GM12878 (cell line): ENCODE measurements at regions not wholly inside any gene's neighbourhood (a gene's known extent, or its start where the extent isn't known, plus 50 kb on each side); places are given as distances from the start of the nearest gene placed in this dataset.

Source experiments
- ATAC-seq: fragments of 200-7000 bp; cut with Tn5 transposase; 3 replicates; pipeline ENCODE4 v1.9.1; 2020; ENCODE audit warnings: mild to moderate bottlenecking, moderate library complexity
- BruUV-seq: library from RNA; stranded (reverse); fragments of 400-500 nt; replicated peaks from 2 replicates; lab custom pipeline; 2021; lab: Mats Ljungman, UMichigan
- CTCF ChIA-PET: fragments of 300-600 bp; sonication (Branson Sonifier 250); formaldehyde crosslinking; extraction: SDS; loops from one replicate; lab custom pipeline; 2021; ENCODE audit warnings: inconsistent platforms; lab: Yijun Ruan, JAX
- POLR2A ChIA-PET: fragments of 350-600 bp; formaldehyde crosslinking; extraction: SDS; loops from one replicate; lab custom pipeline; 2021; ENCODE audit warnings: inconsistent platforms; lab: Charles Lee
- RAD21 ChIA-PET: fragments of 300-600 bp; sonication (Branson Sonifier 250); formaldehyde crosslinking; loops from one replicate; lab custom pipeline; 2023; ENCODE audit warnings: antibody characterized with exemption; ENCODE audit not compliant: unreplicated experiment; lab: Charles Lee
- SMC1A ChIA-PET: fragments of 300-600 bp; sonication (Branson Sonifier 250); formaldehyde crosslinking; loops from one replicate; lab custom pipeline; 2023; ENCODE audit not compliant: unreplicated experiment, uncharacterized antibody; lab: Charles Lee
- DNase-seq: peaks from one replicate; pipeline ENCODE4 v3.0.0-alpha.2; 2011; ENCODE audit warnings: low read depth, low spot score
- FAIRE-seq: peaks from 3 replicates; lab custom pipeline; 2011; peaks lifted over from hg19 to GRCh38; lab: Jason Lieb, UNC
- H2AFZ ChIP-seq: 2 replicates; pipeline ENCODE4 v1.6.0; 2011; ENCODE audit warnings: low read depth, low read length, control low read depth; ENCODE audit not compliant: control insufficient read depth
- H3K27ac ChIP-seq: 2 replicates; pipeline ENCODE4 v1.5.1; 2011; ENCODE audit warnings: control low read depth; ENCODE audit not compliant: control insufficient read depth, insufficient read depth
- H3K27me3 ChIP-seq, 2 experiments: replicated peaks in 1 of 2; 2 replicates each; pipeline versions ENCODE4 v1.6.0 to v1.6.1; 2011; ENCODE audit warnings: low read length in 1 of 2; ENCODE audit not compliant: control insufficient read depth in 2 of 2, insufficient read depth in 2 of 2
- H3K36me3 ChIP-seq, 2 experiments: 2 replicates each; pipeline ENCODE4 v1.5.1; 2011; ENCODE audit warnings: low read length in 1 of 2; ENCODE audit not compliant: control insufficient read depth in 2 of 2, insufficient read depth in 2 of 2
- H3K4me1 ChIP-seq: 2 replicates; pipeline ENCODE4 v1.6.1; 2011; ENCODE audit warnings: mild to moderate bottlenecking, low read length, moderate library complexity, mixed read lengths; ENCODE audit not compliant: control insufficient read depth, insufficient read depth
- H3K4me2 ChIP-seq: 2 replicates; pipeline ENCODE4 v1.6.0; 2011; ENCODE audit warnings: control low read depth; ENCODE audit not compliant: control insufficient read depth, insufficient read depth
- H3K4me3 ChIP-seq: fragments of 200-600 bp; sonication (generic); 2 replicates; pipeline ENCODE4 v1.5.1; 2016
- H3K79me2 ChIP-seq: 2 replicates; pipeline ENCODE4 v1.6.0; 2011; ENCODE audit warnings: low read length; ENCODE audit not compliant: control insufficient read depth, insufficient read depth
- H3K9ac ChIP-seq: 2 replicates; pipeline ENCODE4 v1.8.0; 2011; ENCODE audit warnings: low read length, control low read depth, mixed read lengths; ENCODE audit not compliant: control insufficient read depth, insufficient read depth
- H3K9me3 ChIP-seq: replicated peaks from 3 replicates; pipeline ENCODE4 v1.5.1; 2011; ENCODE audit warnings: mild to moderate bottlenecking, low read length; ENCODE audit not compliant: control insufficient read depth, insufficient read depth
- H4K20me1 ChIP-seq: 2 replicates; pipeline ENCODE4 v1.6.0; 2011; ENCODE audit not compliant: control insufficient read depth, insufficient read depth
- BMI1 ChIP-seq: fragments of 450-650 bp; IDR thresholded peaks from 2 replicates; pipeline ENCODE4 v1.6.1; 2016; ENCODE audit warnings: mild to moderate bottlenecking, moderate library complexity, borderline replicate concordance
- IKZF1 ChIP-seq: fragments of 450-650 bp; conservative IDR thresholded peaks from 2 replicates; pipeline ENCODE4 v1.6.1; 2017; ENCODE audit warnings: antibody characterized with exemption, mild to moderate bottlenecking
- KAT2A ChIP-seq: conservative IDR thresholded peaks from 2 replicates; pipeline ENCODE4 v1.6.1; 2011; ENCODE audit warnings: low read depth, low read length; ENCODE audit not compliant: control insufficient read depth
- NBN ChIP-seq: fragments of 450-650 bp; IDR thresholded peaks from 2 replicates; pipeline ENCODE4 v1.6.1; 2016
- POLR2A ChIP-seq: IDR thresholded peaks from 2 replicates; pipeline ENCODE4 v1.6.1; 2011; ENCODE audit warnings: low read depth, mild to moderate bottlenecking, low read length
- TARDBP ChIP-seq: IDR thresholded peaks from 2 replicates; pipeline ENCODE4 v1.6.1; 2016; ENCODE audit warnings: borderline replicate concordance
- ZNF207 ChIP-seq: fragments of 450-650 bp; IDR thresholded peaks from 2 replicates; pipeline ENCODE4 v1.6.1; 2014; ENCODE audit warnings: antibody characterized with exemption, mild to moderate bottlenecking, borderline replicate concordance
- WGBS: methylation state at CpG from one replicate; pipeline ENCODE4 v1.1.6; 2016; ENCODE audit warnings: low lambda C conversion rate; ENCODE audit not compliant: insufficient replicate concordance, insufficient coverage; ENCODE audit errors: missing lambda C conversion rate; 5-methylcytosine and 5-hydroxymethylcytosine counted together
- in situ Hi-C: fragments of 300-500 bp; cut with MboI; formaldehyde crosslinking; loops from 9 replicates; pipeline ENCODE4 v1.14.3; 2018; ENCODE audit warnings: mixed read lengths
- intact Hi-C: fragments of 100-400 bp; cut with micrococcal nuclease; formaldehyde crosslinking; loops from one replicate; pipeline ENCODE4 v1.14.2; 2022; ENCODE audit not compliant: unreplicated experiment
- TF ChIP-seq, protein P1 (sequence below): IDR thresholded peaks from 2 replicates; pipeline ENCODE4 v1.6.1; 2012; ENCODE audit warnings: low read depth, low read length, improper control_type of control experiment
- TF ChIP-seq, protein P2 (sequence below): fragments of 450-650 bp; formaldehyde crosslinking; IDR thresholded peaks from 2 replicates; pipeline ENCODE4 v1.4.0; 2020; ENCODE audit warnings: mild to moderate bottlenecking, moderate library complexity

DNA sequence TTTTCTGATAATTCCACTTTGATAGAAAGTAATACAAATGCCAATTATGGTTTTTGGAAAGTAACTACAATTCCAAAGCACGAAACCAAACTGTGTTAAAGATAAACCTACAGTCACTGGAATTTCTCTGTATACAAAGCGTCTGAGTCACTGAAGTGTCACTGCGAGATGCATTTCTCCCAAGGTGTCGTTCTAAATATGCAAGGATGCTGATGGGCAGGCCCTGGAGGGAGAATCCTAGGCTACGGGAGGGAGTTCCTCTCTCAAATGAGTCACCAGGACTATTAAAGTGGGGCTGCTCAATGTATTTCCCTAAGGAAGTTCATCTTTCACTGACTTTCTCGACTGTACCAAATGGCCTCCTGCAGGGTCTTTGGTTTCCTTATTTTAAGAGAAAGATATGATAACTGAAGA is 163.8 kb upstream of the STK17B start:
- no peak overlapping the region for H3K4me2 ChIP-seq
- POLR2A ChIA-PET, result no interaction called here

More for the DNA sequence above, 163.8 kb upstream of the STK17B start:
- no peak for TF ChIP-seq KAT2A
- TF ChIP-seq NBN, result no peak
- TF ChIP-seq, protein P1, sequence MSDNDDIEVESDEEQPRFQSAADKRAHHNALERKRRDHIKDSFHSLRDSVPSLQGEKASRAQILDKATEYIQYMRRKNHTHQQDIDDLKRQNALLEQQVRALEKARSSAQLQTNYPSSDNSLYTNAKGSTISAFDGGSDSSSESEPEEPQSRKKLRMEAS, result no peak
- no peak for TF ChIP-seq ZNF207
- no peak for TF ChIP-seq IKZF1
- TF ChIP-seq TARDBP, result no peak
- no peak for TF ChIP-seq POLR2A
- TF ChIP-seq, protein P2, sequence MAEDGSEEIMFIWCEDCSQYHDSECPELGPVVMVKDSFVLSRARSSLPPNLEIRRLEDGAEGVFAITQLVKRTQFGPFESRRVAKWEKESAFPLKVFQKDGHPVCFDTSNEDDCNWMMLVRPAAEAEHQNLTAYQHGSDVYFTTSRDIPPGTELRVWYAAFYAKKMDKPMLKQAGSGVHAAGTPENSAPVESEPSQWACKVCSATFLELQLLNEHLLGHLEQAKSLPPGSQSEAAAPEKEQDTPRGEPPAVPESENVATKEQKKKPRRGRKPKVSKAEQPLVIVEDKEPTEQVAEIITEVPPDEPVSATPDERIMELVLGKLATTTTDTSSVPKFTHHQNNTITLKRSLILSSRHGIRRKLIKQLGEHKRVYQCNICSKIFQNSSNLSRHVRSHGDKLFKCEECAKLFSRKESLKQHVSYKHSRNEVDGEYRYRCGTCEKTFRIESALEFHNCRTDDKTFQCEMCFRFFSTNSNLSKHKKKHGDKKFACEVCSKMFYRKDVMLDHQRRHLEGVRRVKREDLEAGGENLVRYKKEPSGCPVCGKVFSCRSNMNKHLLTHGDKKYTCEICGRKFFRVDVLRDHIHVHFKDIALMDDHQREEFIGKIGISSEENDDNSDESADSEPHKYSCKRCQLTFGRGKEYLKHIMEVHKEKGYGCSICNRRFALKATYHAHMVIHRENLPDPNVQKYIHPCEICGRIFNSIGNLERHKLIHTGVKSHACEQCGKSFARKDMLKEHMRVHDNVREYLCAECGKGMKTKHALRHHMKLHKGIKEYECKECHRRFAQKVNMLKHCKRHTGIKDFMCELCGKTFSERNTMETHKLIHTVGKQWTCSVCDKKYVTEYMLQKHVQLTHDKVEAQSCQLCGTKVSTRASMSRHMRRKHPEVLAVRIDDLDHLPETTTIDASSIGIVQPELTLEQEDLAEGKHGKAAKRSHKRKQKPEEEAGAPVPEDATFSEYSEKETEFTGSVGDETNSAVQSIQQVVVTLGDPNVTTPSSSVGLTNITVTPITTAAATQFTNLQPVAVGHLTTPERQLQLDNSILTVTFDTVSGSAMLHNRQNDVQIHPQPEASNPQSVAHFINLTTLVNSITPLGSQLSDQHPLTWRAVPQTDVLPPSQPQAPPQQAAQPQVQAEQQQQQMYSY, result no peak
- TF ChIP-seq BMI1, result no peak
- DNase-seq, result no peak
- H3K27ac ChIP-seq, result no peak overlapping the region
- H2AFZ ChIP-seq, result no peak overlapping the region
- H3K9me3 ChIP-seq, result no peaks in the 10 kb centered on the region
- RAD21 ChIA-PET, result no interaction called here
- in situ Hi-C loops (no loop called here), intact Hi-C loops (loop anchor here (5.0 kb wide), 1 partner anchor 203 kb away; no protein-coding TSS in a partner anchor)
- no peak overlapping the region for H3K9ac ChIP-seq
- peaks cover 7% of the 10 kb centered on the region; the same call in 1 of the 2 replicates for H3K4me1 ChIP-seq
- no TSS peak for BruUV-seq
- ATAC-seq, result no peak
- WGBS, result 50% methylated on average over 6 of the region's 6 CpGs
- SMC1A ChIA-PET, result interaction anchor here (1.1 to 4.9 kb wide), 6 partner anchors 28 to 256 kb away, joined by 3 to 40 read pairs (median 6); no protein-coding TSS in a partner anchor
- CTCF ChIA-PET, result interaction anchor here (1.5 to 6.5 kb wide), 2 partner anchors 37 to 257 kb away, joined by 10 to 101 read pairs; no protein-coding TSS in a partner anchor
- no peak overlapping the region for H3K4me3 ChIP-seq
- peaks cover 0 to 15% of the 10 kb centered on the region in 2 experiments; a peak in 2 of 4 replicates for H3K36me3 ChIP-seq
- FAIRE-seq, result no peak
- H4K20me1 ChIP-seq, result no peaks in the 10 kb centered on the region
- H3K27me3 ChIP-seq, result no peaks in the 10 kb centered on the region
- H3K79me2 ChIP-seq, result peaks cover 4% of the 10 kb centered on the region
